SK-N-SH treated with all-trans-retinoic acid at 6 μM for 48 hours (cell line): ENCODE measurements at regions not wholly inside any gene's neighbourhood (a gene's known extent, or its start where the extent isn't known, plus 50 kb on each side); places are given as distances from the start of the nearest gene placed in this dataset.

ENCODE experiments used
- ATAC-seq: fragments of 200-7000 bp; cut with Tn5 transposase; 3 replicates; pipeline ENCODE4 v1.9.1; 2020; ENCODE audit warnings: mild to moderate bottlenecking, moderate library complexity
- ARNTL ChIP-seq: fragments of 450-650 bp; formaldehyde crosslinking; IDR thresholded peaks from 2 replicates; pipeline ENCODE4 v1.5.0; 2020; ENCODE audit warnings: low read depth, mild to moderate bottlenecking, moderate library complexity, borderline replicate concordance
- BACH2 ChIP-seq: fragments of 250-450 bp; sonication (Bioruptor Pico); IDR thresholded peaks from 2 replicates; pipeline ENCODE4 v1.9.0; 2021; ENCODE audit warnings: mild to moderate bottlenecking, borderline replicate concordance
- CSDC2 ChIP-seq: fragments of 250-450 bp; sonication (Bioruptor Pico); IDR thresholded peaks from 2 replicates; pipeline ENCODE4 v1.5.0; 2020; ENCODE audit warnings: mild to moderate bottlenecking, moderate library complexity
- ESRRG ChIP-seq: fragments of 250-450 bp; sonication (Bioruptor Pico); IDR thresholded peaks from 2 replicates; pipeline ENCODE4 v1.6.1; 2021; ENCODE audit warnings: mild to moderate bottlenecking
- GLIS3 ChIP-seq: fragments of 250-450 bp; sonication (Bioruptor Pico); IDR thresholded peaks from 2 replicates; pipeline ENCODE4 v1.5.0; 2020; ENCODE audit warnings: mild to moderate bottlenecking, moderate library complexity
- ISL1 ChIP-seq: fragments of 250-450 bp; sonication (Bioruptor Pico); IDR thresholded peaks from 2 replicates; pipeline ENCODE4 v2.1.2; 2022; ENCODE audit warnings: mild to moderate bottlenecking, moderate library complexity
- OSR1 ChIP-seq: fragments of 250-450 bp; sonication (Bioruptor Pico); IDR thresholded peaks from 2 replicates; pipeline ENCODE4 v1.8.0; 2022; ENCODE audit warnings: moderate library complexity, mild to moderate bottlenecking, inconsistent platforms
- SNAI2 ChIP-seq: fragments of 250-450 bp; sonication (Bioruptor Pico); IDR thresholded peaks from 2 replicates; pipeline ENCODE4 v1.5.0; 2020; ENCODE audit warnings: mild to moderate bottlenecking, moderate library complexity
- TCF4 ChIP-seq: fragments of 250-450 bp; sonication (Bioruptor Pico); IDR thresholded peaks from 2 replicates; pipeline ENCODE4 v1.8.0; 2021; ENCODE audit warnings: mild to moderate bottlenecking, moderate library complexity, borderline replicate concordance
- TOX ChIP-seq: fragments of 250-450 bp; sonication (Bioruptor Pico); IDR thresholded peaks from 2 replicates; pipeline ENCODE4 v1.8.0; 2021; ENCODE audit warnings: mild to moderate bottlenecking, moderate library complexity, borderline replicate concordance
- ZFP3 ChIP-seq: fragments of 250-450 bp; sonication (Bioruptor Pico); IDR thresholded peaks from 2 replicates; pipeline ENCODE4 v1.5.0; 2020; ENCODE audit warnings: mild to moderate bottlenecking, moderate library complexity
- ZNF565 ChIP-seq: fragments of 450-650 bp; formaldehyde crosslinking; conservative IDR thresholded peaks from 2 replicates; pipeline ENCODE4 v1.5.0; 2020; ENCODE audit warnings: low read depth, mild to moderate bottlenecking, moderate library complexity
- ZNF70 ChIP-seq: fragments of 450-650 bp; formaldehyde crosslinking; IDR thresholded peaks from 2 replicates; pipeline ENCODE4 v1.5.0; 2020; ENCODE audit warnings: mild to moderate bottlenecking, moderate library complexity
- ZNF8 ChIP-seq: fragments of 450-650 bp; formaldehyde crosslinking; IDR thresholded peaks from 2 replicates; pipeline ENCODE4 v1.5.0; 2020; ENCODE audit warnings: mild to moderate bottlenecking, moderate library complexity
- TF ChIP-seq, protein P1 (sequence below): fragments of 250-450 bp; sonication (Bioruptor Pico); IDR thresholded peaks from 2 replicates; pipeline ENCODE4 v1.5.0; 2020; ENCODE audit warnings: mild to moderate bottlenecking, moderate library complexity
- TF ChIP-seq, protein P2 (sequence below): fragments of 250-450 bp; sonication (Bioruptor Pico); IDR thresholded peaks from 2 replicates; pipeline ENCODE4 v1.8.0; 2021; ENCODE audit warnings: low read depth, mild to moderate bottlenecking, moderate library complexity, borderline replicate concordance
- TF ChIP-seq, protein P3 (sequence below): fragments of 250-450 bp; sonication (Bioruptor Pico); IDR thresholded peaks from 2 replicates; pipeline ENCODE4 v1.5.1; 2021; ENCODE audit warnings: mild to moderate bottlenecking, moderate library complexity
- TF ChIP-seq, protein P4 (sequence below): fragments of 250-450 bp; sonication (Bioruptor Pico); IDR thresholded peaks from 2 replicates; pipeline ENCODE4 v1.8.0; 2020; ENCODE audit warnings: mild to moderate bottlenecking, moderate library complexity, borderline replicate concordance

DNA sequence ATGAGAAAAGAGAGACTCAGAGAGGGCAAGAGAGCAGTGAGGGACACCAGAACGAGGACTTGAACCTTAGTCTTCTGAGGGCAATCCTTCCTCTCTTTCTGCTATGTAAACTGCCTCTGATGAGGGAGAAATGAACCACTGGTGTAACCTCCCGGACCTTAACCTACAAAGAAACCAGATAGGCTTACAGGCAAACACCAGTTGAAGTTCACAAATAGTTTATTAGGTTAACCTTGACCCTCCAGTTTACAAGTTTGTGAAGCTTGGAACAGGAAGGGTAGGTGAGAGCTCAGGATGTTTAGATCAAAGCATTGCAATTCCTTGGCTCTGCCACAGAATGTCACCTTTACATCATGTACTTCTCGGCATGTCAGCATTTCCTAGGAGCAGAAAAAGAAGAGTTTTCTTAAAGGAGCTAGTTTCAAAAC is 486.4 kb upstream of the SPRED2 start:
- ATAC-seq, result no peak
- TF ChIP-seq ISL1 (CRISPR knock-in tag), result no peak
- no peak for TF ChIP-seq OSR1
- TF ChIP-seq ZFP3, result no peak
- TF ChIP-seq SNAI2, result no peak
- no peak for TF ChIP-seq ARNTL (CRISPR knock-in tag)
- TF ChIP-seq CSDC2 (CRISPR knock-in tag), result no peak
- no peak for TF ChIP-seq ESRRG (CRISPR knock-in tag)
- TF ChIP-seq, protein P1, sequence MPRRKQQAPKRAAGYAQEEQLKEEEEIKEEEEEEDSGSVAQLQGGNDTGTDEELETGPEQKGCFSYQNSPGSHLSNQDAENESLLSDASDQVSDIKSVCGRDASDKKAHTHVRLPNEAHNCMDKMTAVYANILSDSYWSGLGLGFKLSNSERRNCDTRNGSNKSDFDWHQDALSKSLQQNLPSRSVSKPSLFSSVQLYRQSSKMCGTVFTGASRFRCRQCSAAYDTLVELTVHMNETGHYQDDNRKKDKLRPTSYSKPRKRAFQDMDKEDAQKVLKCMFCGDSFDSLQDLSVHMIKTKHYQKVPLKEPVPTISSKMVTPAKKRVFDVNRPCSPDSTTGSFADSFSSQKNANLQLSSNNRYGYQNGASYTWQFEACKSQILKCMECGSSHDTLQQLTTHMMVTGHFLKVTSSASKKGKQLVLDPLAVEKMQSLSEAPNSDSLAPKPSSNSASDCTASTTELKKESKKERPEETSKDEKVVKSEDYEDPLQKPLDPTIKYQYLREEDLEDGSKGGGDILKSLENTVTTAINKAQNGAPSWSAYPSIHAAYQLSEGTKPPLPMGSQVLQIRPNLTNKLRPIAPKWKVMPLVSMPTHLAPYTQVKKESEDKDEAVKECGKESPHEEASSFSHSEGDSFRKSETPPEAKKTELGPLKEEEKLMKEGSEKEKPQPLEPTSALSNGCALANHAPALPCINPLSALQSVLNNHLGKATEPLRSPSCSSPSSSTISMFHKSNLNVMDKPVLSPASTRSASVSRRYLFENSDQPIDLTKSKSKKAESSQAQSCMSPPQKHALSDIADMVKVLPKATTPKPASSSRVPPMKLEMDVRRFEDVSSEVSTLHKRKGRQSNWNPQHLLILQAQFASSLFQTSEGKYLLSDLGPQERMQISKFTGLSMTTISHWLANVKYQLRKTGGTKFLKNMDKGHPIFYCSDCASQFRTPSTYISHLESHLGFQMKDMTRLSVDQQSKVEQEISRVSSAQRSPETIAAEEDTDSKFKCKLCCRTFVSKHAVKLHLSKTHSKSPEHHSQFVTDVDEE (CRISPR knock-in tag), result no peak
- TF ChIP-seq, protein P2, sequence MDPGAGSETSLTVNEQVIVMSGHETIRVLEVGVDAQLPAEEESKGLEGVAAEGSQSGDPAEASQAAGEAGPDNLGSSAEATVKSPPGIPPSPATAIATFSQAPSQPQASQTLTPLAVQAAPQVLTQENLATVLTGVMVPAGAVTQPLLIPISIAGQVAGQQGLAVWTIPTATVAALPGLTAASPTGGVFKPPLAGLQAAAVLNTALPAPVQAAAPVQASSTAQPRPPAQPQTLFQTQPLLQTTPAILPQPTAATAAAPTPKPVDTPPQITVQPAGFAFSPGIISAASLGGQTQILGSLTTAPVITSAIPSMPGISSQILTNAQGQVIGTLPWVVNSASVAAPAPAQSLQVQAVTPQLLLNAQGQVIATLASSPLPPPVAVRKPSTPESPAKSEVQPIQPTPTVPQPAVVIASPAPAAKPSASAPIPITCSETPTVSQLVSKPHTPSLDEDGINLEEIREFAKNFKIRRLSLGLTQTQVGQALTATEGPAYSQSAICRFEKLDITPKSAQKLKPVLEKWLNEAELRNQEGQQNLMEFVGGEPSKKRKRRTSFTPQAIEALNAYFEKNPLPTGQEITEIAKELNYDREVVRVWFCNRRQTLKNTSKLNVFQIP (CRISPR knock-in tag), result no peak

DNA sequence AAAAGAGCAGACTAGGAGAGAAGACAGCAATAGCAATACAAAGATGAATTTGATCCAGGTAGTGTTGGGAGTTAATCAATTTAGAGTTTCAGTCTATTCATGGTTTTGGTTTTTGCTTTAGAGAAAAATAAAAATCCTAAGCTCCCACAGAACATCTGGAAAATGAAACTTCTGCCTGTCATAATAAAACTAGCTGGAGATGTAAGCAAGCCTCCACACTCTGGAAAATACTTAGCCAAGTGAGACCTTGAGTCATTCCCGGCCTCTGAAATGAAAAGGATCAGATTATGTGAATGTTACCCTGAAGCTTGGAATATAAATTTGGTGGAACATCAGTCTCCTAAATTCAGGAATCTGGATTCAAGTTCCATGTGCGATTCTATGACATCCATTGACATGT is 485.6 kb upstream of the SPRED2 start:
- no peak for ATAC-seq
- TF ChIP-seq, protein P3, sequence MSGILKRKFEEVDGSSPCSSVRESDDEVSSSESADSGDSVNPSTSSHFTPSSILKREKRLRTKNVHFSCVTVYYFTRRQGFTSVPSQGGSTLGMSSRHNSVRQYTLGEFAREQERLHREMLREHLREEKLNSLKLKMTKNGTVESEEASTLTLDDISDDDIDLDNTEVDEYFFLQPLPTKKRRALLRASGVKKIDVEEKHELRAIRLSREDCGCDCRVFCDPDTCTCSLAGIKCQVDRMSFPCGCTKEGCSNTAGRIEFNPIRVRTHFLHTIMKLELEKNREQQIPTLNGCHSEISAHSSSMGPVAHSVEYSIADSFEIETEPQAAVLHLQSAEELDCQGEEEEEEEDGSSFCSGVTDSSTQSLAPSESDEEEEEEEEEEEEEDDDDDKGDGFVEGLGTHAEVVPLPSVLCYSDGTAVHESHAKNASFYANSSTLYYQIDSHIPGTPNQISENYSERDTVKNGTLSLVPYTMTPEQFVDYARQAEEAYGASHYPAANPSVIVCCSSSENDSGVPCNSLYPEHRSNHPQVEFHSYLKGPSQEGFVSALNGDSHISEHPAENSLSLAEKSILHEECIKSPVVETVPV (CRISPR knock-in tag), result no peak
- no peak for TF ChIP-seq OSR1
- no peak for TF ChIP-seq TCF4
- TF ChIP-seq, protein P2 (CRISPR knock-in tag), result no peak
- TF ChIP-seq, protein P4, sequence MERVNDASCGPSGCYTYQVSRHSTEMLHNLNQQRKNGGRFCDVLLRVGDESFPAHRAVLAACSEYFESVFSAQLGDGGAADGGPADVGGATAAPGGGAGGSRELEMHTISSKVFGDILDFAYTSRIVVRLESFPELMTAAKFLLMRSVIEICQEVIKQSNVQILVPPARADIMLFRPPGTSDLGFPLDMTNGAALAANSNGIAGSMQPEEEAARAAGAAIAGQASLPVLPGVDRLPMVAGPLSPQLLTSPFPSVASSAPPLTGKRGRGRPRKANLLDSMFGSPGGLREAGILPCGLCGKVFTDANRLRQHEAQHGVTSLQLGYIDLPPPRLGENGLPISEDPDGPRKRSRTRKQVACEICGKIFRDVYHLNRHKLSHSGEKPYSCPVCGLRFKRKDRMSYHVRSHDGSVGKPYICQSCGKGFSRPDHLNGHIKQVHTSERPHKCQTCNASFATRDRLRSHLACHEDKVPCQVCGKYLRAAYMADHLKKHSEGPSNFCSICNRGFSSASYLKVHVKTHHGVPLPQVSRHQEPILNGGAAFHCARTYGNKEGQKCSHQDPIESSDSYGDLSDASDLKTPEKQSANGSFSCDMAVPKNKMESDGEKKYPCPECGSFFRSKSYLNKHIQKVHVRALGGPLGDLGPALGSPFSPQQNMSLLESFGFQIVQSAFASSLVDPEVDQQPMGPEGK (CRISPR knock-in tag), result no peak
- TF ChIP-seq ZFP3, result no peak
- TF ChIP-seq TOX, result no peak
- TF ChIP-seq ESRRG (CRISPR knock-in tag), result no peak
- no peak for TF ChIP-seq BACH2 (CRISPR knock-in tag)
- no peak for TF ChIP-seq CSDC2 (CRISPR knock-in tag)
- no peak for TF ChIP-seq ZNF565
- TF ChIP-seq GLIS3 (CRISPR knock-in tag), result no peak
- TF ChIP-seq, protein P1 (CRISPR knock-in tag), result no peak
- no peak for TF ChIP-seq ISL1 (CRISPR knock-in tag)
- no peak for TF ChIP-seq ARNTL (CRISPR knock-in tag)
- no peak for TF ChIP-seq ZNF70 (CRISPR knock-in tag)
- no peak for TF ChIP-seq ZNF8
